GM12878 (cell line): ENCODE measurements at regions not wholly inside any gene's neighbourhood (a gene's known extent, or its start where the extent isn't known, plus 50 kb on each side); places are given as distances from the start of the nearest gene placed in this dataset.

Experiments used
- ATAC-seq: fragments of 200-7000 bp; cut with Tn5 transposase; 3 replicates; pipeline ENCODE4 v1.9.1; 2020; ENCODE audit warnings: mild to moderate bottlenecking, moderate library complexity
- BruUV-seq: library from RNA; stranded (reverse); fragments of 400-500 nt; replicated peaks from 2 replicates; lab custom pipeline; 2021; lab: Mats Ljungman, UMichigan
- CTCF ChIA-PET: fragments of 300-600 bp; sonication (Branson Sonifier 250); formaldehyde crosslinking; extraction: SDS; loops from one replicate; lab custom pipeline; 2021; ENCODE audit warnings: inconsistent platforms; lab: Yijun Ruan, JAX
- POLR2A ChIA-PET: fragments of 350-600 bp; formaldehyde crosslinking; extraction: SDS; loops from one replicate; lab custom pipeline; 2021; ENCODE audit warnings: inconsistent platforms; lab: Charles Lee
- RAD21 ChIA-PET: fragments of 300-600 bp; sonication (Branson Sonifier 250); formaldehyde crosslinking; loops from one replicate; lab custom pipeline; 2023; ENCODE audit warnings: antibody characterized with exemption; ENCODE audit not compliant: unreplicated experiment; lab: Charles Lee
- SMC1A ChIA-PET: fragments of 300-600 bp; sonication (Branson Sonifier 250); formaldehyde crosslinking; loops from one replicate; lab custom pipeline; 2023; ENCODE audit not compliant: unreplicated experiment, uncharacterized antibody; lab: Charles Lee
- DNase-seq: peaks from one replicate; pipeline ENCODE4 v3.0.0-alpha.2; 2011; ENCODE audit warnings: low read depth, low spot score
- FAIRE-seq: peaks from 3 replicates; lab custom pipeline; 2011; peaks lifted over from hg19 to GRCh38; lab: Jason Lieb, UNC
- H2AFZ ChIP-seq: 2 replicates; pipeline ENCODE4 v1.6.0; 2011; ENCODE audit warnings: low read depth, low read length, control low read depth; ENCODE audit not compliant: control insufficient read depth
- H3K27ac ChIP-seq: 2 replicates; pipeline ENCODE4 v1.5.1; 2011; ENCODE audit warnings: control low read depth; ENCODE audit not compliant: control insufficient read depth, insufficient read depth
- H3K27me3 ChIP-seq, 2 experiments: replicated peaks in 1 of 2; 2 replicates each; pipeline versions ENCODE4 v1.6.0 to v1.6.1; 2011; ENCODE audit warnings: low read length in 1 of 2; ENCODE audit not compliant: control insufficient read depth in 2 of 2, insufficient read depth in 2 of 2
- H3K36me3 ChIP-seq, 2 experiments: 2 replicates each; pipeline ENCODE4 v1.5.1; 2011; ENCODE audit warnings: low read length in 1 of 2; ENCODE audit not compliant: control insufficient read depth in 2 of 2, insufficient read depth in 2 of 2
- H3K4me1 ChIP-seq: 2 replicates; pipeline ENCODE4 v1.6.1; 2011; ENCODE audit warnings: mild to moderate bottlenecking, low read length, moderate library complexity, mixed read lengths; ENCODE audit not compliant: control insufficient read depth, insufficient read depth
- H3K4me2 ChIP-seq: 2 replicates; pipeline ENCODE4 v1.6.0; 2011; ENCODE audit warnings: control low read depth; ENCODE audit not compliant: control insufficient read depth, insufficient read depth
- H3K4me3 ChIP-seq: fragments of 200-600 bp; sonication (generic); 2 replicates; pipeline ENCODE4 v1.5.1; 2016
- H3K79me2 ChIP-seq: 2 replicates; pipeline ENCODE4 v1.6.0; 2011; ENCODE audit warnings: low read length; ENCODE audit not compliant: control insufficient read depth, insufficient read depth
- H3K9ac ChIP-seq: 2 replicates; pipeline ENCODE4 v1.8.0; 2011; ENCODE audit warnings: low read length, control low read depth, mixed read lengths; ENCODE audit not compliant: control insufficient read depth, insufficient read depth
- H3K9me3 ChIP-seq: replicated peaks from 3 replicates; pipeline ENCODE4 v1.5.1; 2011; ENCODE audit warnings: mild to moderate bottlenecking, low read length; ENCODE audit not compliant: control insufficient read depth, insufficient read depth
- H4K20me1 ChIP-seq: 2 replicates; pipeline ENCODE4 v1.6.0; 2011; ENCODE audit not compliant: control insufficient read depth, insufficient read depth
- ATF2 ChIP-seq: IDR thresholded peaks from 2 replicates; pipeline ENCODE4 v1.6.1; 2012; ENCODE audit warnings: low read length, inconsistent platforms
- BCLAF1 ChIP-seq: fragments of 450-650 bp; IDR thresholded peaks from 2 replicates; pipeline ENCODE4 v1.6.1; 2017; ENCODE audit warnings: antibody characterized with exemption, mild to moderate bottlenecking, moderate library complexity
- CBX5 ChIP-seq: sonication (generic); IDR thresholded peaks from 2 replicates; pipeline ENCODE4 v1.6.1; 2016; ENCODE audit warnings: low read depth, moderate library complexity, mild to moderate bottlenecking, inconsistent platforms
- CTCF ChIP-seq, 3 experiments: IDR thresholded peaks in 2 of 3; conservative IDR thresholded peaks in 1 of 3; 2 replicates each; pipeline ENCODE4 v1.5.1; 2011; ENCODE audit warnings: low read depth in 3 of 3, low read length in 3 of 3, mild to moderate bottlenecking in 3 of 3, control low read depth in 2 of 3, moderate library complexity in 2 of 3, inconsistent platforms in 1 of 3, mixed read lengths in 1 of 3; ENCODE audit not compliant: control insufficient read depth in 2 of 3, insufficient read depth in 1 of 3; ENCODE audit errors: extremely low read depth in 1 of 3
- EP300 ChIP-seq, 2 experiments: fragments of 150-350 bp in 1 of 2; IDR thresholded peaks; 2 replicates each; pipeline ENCODE4 v1.6.1; 2011 to 2012; ENCODE audit warnings: low read depth in 2 of 2, low read length in 2 of 2, borderline replicate concordance in 1 of 2, improper control_type of control experiment in 1 of 2, inconsistent platforms in 1 of 2; ENCODE audit not compliant: control insufficient read depth in 1 of 2
- JUND ChIP-seq: IDR thresholded peaks from 2 replicates; pipeline ENCODE4 v1.6.1; 2012; ENCODE audit warnings: low read depth, mild to moderate bottlenecking, low read length, improper control_type of control experiment, moderate library complexity
- MLLT1 ChIP-seq: fragments of 450-650 bp; IDR thresholded peaks from 2 replicates; pipeline ENCODE4 v1.6.1; 2016; ENCODE audit warnings: mild to moderate bottlenecking
- MXI1 ChIP-seq: fragments of 150-350 bp; IDR thresholded peaks from 2 replicates; pipeline ENCODE4 v1.6.1; 2011; ENCODE audit warnings: low read depth, mild to moderate bottlenecking, inconsistent platforms, low read length, improper control_type of control experiment
- NFIC ChIP-seq: IDR thresholded peaks from 2 replicates; pipeline ENCODE4 v1.6.1; 2012; ENCODE audit warnings: low read depth, mild to moderate bottlenecking, inconsistent platforms, low read length, moderate library complexity
- SREBF2 ChIP-seq: IDR thresholded peaks from 2 replicates; pipeline ENCODE4 v1.6.1; 2012; ENCODE audit warnings: mild to moderate bottlenecking, low read length
- SUZ12 ChIP-seq: fragments of 200-600 bp; sonication (generic); IDR thresholded peaks from one replicate; pipeline ENCODE4 v1.6.1; 2018; ENCODE audit warnings: antibody characterized with exemption, mild to moderate bottlenecking; ENCODE audit not compliant: unreplicated experiment
- WGBS: methylation state at CpG from one replicate; pipeline ENCODE4 v1.1.6; 2016; ENCODE audit warnings: low lambda C conversion rate; ENCODE audit not compliant: insufficient replicate concordance, insufficient coverage; ENCODE audit errors: missing lambda C conversion rate; 5-methylcytosine and 5-hydroxymethylcytosine counted together
- in situ Hi-C: fragments of 300-500 bp; cut with MboI; formaldehyde crosslinking; loops from 9 replicates; pipeline ENCODE4 v1.14.3; 2018; ENCODE audit warnings: mixed read lengths
- intact Hi-C: fragments of 100-400 bp; cut with micrococcal nuclease; formaldehyde crosslinking; loops from one replicate; pipeline ENCODE4 v1.14.2; 2022; ENCODE audit not compliant: unreplicated experiment

GRCh38 chr5:86861512-86861911, 243.8 kb downstream of the COX7C start (continued):
- TF ChIP-seq MLLT1 = no peak
- no peak for TF ChIP-seq EP300 (IDR thresholded peaks at IDR 0.05; ENCODE audit: borderline replicate concordance in 1 of 2, control insufficient read depth in 1 of 2, low read depth in 2 of 2, low read length in 2 of 2)
- TF ChIP-seq, all 136 proteins: peak for 0

GRCh38 chr5:86862093-86862492, 244.4 kb downstream of the COX7C start:
- no peak overlapping the region for H2AFZ ChIP-seq
- intact Hi-C loops = no loop called here
- no TSS peak for BruUV-seq
- in situ Hi-C loops = no loop called here
- no peak overlapping the region for H3K27ac ChIP-seq
- no peak for DNase-seq
- H3K27me3 ChIP-seq = no peaks in the 10 kb centered on the region
- ChIA-PET POLR2A (no interaction called here), SMC1A (no interaction called here), RAD21 (no interaction called here), CTCF (no interaction called here)
- H4K20me1 ChIP-seq = no peaks in the 10 kb centered on the region
- no peak overlapping the region for H3K4me2 ChIP-seq
- H3K36me3 ChIP-seq = no peaks in the 10 kb centered on the region
- no peak overlapping the region for H3K9ac ChIP-seq
- no peaks in the 10 kb centered on the region for H3K9me3 ChIP-seq
- ATAC-seq = no peak
- no peaks in the 10 kb centered on the region for H3K4me1 ChIP-seq
- no peaks in the 10 kb centered on the region for H3K79me2 ChIP-seq
- H3K4me3 ChIP-seq = no peak overlapping the region
- no peak for FAIRE-seq
- WGBS = 53% methylated on average over 3 of the region's 3 CpGs
- TF ChIP-seq SREBF2 (no peak), CBX5 (no peak), SUZ12 (no peak), JUND (no peak), BCLAF1 (no peak), CTCF (IDR thresholded peaks at IDR 0.05 in 2 of 3, conservative IDR thresholded peaks at IDR 0.05 in 1 of 3; ENCODE audit: control insufficient read depth in 2 of 3, extremely low read depth in 1 of 3, insufficient read depth in 1 of 3, low read depth in 3 of 3, low read length in 3 of 3) (no peak), ATF2 (no peak), NFIC (no peak), MXI1 (no peak)
